Midbrain (tissue), 1 donor: ENCODE measurements at regions not wholly inside any gene's neighbourhood (a gene's known extent, or its start where the extent isn't known, plus 50 kb on each side); places are given as distances from the start of the nearest gene placed in this dataset.
A peak's percentile ranks its signal among the peaks of the same experiment; 100 is the strongest.

Experiments used
- DNase-seq: peaks from one replicate; lab custom pipeline; 2025; lab: John Stamatoyannopoulos, UW

- DNase-seq: no peak
These were observed 426.0 kb downstream of the TYW1 start for GRCh38 chr7:67422601-67423000.

- DNase-seq: no peak
These were observed 426.4 kb downstream of the TYW1 start for GRCh38 chr7:67423065-67423464.

- DNase-seq: no peak
These were observed 430.0 kb downstream of the TYW1 start for GRCh38 chr7:67426654-67427053.

GRCh38 chr7:67429735-67430134 is 433.1 kb downstream of the TYW1 start:
- no peak for DNase-seq

- no peak for DNase-seq
These were observed 436.1 kb downstream of the TYW1 start for GRCh38 chr7:67432536-67433234.

- DNase-seq: no peak
These were observed 439.4 kb downstream of the TYW1 start for GRCh38 chr7:67435894-67436535.

GRCh38 chr7:67438198-67438882 is 441.7 kb downstream of the TYW1 start:
- DNase-seq: no peak

GRCh38 chr7:67438913-67439505 is 442.4 kb downstream of the TYW1 start:
- DNase-seq: no peak

GRCh38 chr7:67440321-67440720 is 443.7 kb downstream of the TYW1 start:
- DNase-seq: no peak

GRCh38 chr7:67445728-67446127 is 449.1 kb downstream of the TYW1 start:
- no peak for DNase-seq

- no peak for DNase-seq
These were observed 450.7 kb downstream of the TYW1 start for GRCh38 chr7:67447297-67447696.

- no peak for DNase-seq
These were observed 451.6 kb downstream of the TYW1 start for GRCh38 chr7:67448271-67448670.

GRCh38 chr7:67450171-67450570 is 453.5 kb downstream of the TYW1 start:
- DNase-seq: no peak

- DNase-seq: no peak
These were observed 454.7 kb downstream of the TYW1 start for GRCh38 chr7:67451306-67451705.

GRCh38 chr7:67452516-67453026 is 455.9 kb downstream of the TYW1 start:
- DNase-seq: no peak

GRCh38 chr7:67453580-67454380 is 457.1 kb downstream of the TYW1 start:
- DNase-seq: no peak

GRCh38 chr7:67455508-67455907 is 458.9 kb downstream of the TYW1 start:
- DNase-seq: no peak

GRCh38 chr7:67462781-67463191 is 466.2 kb downstream of the TYW1 start:
- no peak for DNase-seq

GRCh38 chr7:67463316-67463715 is 466.7 kb downstream of the TYW1 start:
- no peak for DNase-seq

- DNase-seq: peak; percentile 37
These were observed 467.4 kb downstream of the TYW1 start for GRCh38 chr7:67463983-67464382.

GRCh38 chr7:67466109-67466508 is 469.5 kb downstream of the TYW1 start:
- no peak for DNase-seq

GRCh38 chr7:67470256-67470751 is 473.7 kb downstream of the TYW1 start:
- peak; percentile 65 for DNase-seq
